Skin of body (tissue), 1 donor: ENCODE measurements at regions not wholly inside any gene's neighbourhood (a gene's known extent, or its start where the extent isn't known, plus 50 kb on each side); places are given as distances from the start of the nearest gene placed in this dataset.
A peak's percentile ranks its signal among the peaks of the same experiment; 100 is the strongest.

ENCODE experiments used
- DNase-seq: peaks from one replicate; lab custom pipeline; 2025; lab: John Stamatoyannopoulos, UW

DNA sequence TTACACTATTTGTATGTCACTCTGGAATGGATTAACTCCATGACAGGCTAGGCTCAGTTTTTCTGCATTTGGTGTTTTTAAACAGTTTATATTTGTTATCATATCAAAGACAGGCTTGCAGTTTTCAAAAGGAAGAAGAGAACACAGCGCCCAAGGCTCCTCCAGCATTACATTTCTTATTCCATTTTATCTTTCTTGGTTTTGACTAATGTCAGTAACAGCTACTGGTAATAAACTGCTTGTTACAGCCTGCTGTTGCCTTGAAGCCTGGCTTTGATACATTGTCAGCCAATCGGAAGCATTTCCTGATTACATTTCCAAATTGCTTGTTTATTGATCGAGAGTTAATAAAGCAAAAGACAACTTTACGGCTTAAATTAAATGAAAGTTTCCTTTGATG lies 166.0 kb upstream of the MDFIC start:
- no peak for DNase-seq

DNA sequence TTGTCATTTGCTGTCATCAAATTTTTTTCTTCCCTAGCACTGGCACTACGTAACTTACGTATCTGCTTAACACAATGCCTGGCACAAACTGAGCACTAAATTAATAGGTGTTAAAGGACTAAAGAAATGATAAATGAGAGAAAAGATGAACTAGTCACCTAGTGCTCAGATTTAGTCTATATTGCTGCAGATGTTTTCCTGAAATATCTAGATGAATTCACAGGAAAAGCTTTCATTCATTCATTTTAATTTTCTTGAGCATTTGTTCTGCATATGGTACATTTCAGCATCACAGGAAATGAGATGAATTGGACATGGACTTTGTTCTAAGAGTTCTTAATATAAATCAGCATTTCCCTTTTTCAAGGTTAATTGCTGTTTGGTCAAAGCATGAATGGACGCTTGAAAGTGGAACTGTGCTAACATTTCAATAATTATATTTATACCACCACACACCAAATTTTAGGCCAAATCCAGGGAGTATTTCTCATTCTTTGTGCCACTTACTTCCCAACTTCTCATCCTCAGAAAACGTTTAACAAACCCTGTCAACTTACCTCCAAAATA lies 163.2 kb upstream of the MDFIC start:
- DNase-seq: no peak

DNA sequence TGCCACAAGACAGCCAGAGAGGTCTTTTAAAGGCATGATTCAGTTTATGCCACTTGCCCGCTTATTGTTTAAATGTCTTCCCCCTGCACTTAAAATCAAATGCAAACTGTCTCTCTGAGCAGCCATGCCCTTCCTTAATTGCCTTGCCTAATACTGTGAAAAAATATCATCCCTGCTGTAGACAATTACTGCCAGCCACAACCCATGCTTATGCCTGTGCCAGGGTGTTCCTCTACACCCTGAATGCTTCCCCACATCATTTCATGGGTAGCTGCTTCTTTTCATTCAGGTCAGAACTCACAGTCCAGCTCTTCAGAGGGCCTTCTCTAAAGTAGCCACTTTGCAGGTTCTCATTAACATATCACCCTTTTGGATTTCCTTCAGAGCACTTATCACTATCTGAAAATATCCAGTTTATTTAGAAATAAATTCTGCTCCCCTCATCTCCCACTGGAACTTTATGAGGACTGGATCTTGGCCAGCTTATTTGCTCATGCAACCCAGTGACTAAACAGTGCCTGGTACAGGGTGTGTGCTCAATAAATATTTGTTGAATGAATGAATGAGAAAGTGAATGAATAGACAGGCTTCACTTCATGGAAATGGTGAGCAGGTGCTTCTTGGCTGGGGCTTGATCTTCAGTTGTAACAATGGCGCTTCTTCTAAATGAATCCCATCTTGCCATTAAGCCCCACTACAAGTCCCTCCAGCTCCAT lies 162.4 kb upstream of the MDFIC start:
- DNase-seq: no peak

DNA sequence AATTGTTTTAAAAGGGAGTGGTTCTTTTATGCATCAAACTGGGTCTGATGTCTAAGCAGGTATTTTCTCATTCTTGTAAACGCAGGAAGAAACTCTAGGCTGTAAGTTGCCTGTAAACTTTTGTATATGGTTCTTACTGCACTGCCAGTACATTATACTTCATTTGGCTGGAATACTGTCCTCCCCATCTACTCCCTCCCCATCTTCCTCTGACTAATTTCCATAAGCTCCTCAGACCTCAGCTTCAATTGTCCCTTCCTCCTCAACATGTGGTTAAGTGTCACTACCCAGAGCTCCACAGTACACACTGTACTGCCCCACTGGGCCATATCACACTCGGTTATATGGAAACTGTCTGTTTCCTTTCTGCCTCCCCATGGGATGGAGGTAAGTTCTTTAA lies 161.4 kb upstream of the MDFIC start:
- DNase-seq: no peak

DNA sequence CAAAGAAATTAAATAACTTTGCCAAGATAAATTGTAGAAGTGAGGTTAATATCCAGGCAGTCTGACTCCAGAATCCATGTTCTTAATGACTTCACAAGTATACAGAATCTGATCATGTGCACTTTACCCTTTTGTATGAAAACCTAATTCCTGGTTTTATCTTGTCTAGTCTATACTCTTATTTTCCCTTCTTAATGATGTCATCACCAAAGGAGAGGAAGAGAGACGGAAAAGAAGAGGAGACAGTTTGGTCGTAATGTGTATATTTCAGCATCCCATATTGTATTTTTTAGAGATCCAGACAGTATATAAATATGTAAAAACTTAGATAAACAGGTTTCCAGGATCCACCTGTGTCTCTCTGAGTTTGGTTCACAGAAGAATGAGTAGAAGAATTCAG lies 159.9 kb upstream of the MDFIC start:
- no peak for DNase-seq

DNA sequence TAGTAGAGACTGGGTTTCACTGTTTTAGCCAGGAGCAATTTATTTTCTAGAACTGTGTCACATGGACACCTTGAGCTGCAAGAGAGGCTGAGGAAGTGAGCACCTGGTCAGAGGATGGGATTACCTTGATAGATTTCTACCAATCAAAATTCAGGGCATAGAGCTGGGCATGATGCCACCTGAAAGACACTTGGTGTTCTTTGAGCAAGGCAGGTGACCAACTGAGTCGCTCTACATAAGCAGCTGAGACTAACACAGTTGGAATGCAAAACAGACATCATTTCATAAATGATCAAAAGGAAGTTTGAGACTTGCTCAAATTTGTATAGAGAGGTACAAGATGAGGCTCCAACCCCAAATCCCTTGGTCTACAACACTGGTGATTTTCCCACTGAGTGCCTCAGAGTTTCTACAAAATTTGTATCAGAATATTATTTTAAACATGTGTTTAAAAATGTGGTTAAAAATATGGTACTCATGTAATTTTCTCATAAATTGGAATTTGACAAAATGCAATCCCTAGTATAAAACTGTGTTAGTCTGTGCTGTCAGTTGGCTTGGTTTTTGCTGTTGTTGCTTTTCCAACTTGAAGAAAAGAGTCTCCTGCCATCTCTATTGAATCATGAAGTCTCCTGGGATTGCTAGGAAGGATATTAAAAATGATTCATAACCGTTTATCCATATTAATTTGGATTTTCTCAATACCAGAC lies 156.4 kb upstream of the MDFIC start:
- peak; percentile 65 for DNase-seq

DNA sequence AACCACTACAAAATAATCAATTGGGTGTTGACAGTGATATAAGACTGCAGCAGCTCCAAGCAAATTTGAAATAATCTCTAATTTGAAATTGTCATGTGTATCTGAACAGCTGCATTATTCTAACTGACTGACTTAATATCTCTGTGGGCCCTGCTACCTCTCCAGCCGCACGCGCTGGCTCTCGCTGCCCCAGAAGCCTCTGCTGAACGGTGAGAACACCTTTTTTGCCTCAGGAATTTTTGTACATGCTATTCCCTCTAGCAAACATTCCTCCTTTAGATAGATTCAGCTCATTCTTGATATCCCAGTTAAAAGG lies 155.9 kb upstream of the MDFIC start:
- DNase-seq: no peak

DNA sequence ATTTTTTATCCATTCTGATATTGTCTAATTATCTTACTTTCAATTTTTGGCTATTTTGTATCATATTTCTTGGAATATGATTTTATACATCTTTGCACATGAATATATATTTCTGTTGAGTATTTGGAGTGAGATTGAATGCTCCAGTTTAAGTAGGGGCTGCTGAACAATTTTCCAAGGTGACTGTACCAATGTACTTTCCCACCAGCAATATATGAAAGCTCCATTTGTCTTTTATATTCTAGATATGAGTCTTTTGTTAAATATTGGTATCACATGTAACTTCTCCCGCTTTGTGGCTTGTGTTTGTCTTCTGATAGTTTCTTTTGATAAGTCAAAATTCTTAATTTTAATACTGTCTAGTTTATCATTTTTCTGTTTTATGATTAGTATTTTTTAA lies 144.6 kb upstream of the MDFIC start:
- no peak for DNase-seq

DNA sequence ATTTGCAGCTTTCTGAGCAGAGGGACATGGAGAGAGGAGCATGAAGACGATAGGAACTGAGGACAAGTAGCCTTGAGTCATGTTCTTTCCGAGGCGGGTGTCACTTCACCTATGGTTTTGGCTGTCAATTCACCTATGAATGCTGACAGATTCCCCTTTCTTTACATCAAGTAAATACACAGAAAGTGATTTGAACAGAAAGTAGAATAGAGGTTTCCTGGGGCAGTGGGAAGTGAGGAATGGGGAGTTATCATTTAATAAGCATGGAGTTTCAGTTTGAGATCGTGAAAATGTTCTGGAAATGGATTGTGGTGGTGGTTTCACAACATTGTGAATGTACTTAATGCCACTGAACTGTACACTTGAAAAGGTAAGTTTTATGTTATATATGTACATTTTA lies 138.4 kb upstream of the MDFIC start:
- no peak for DNase-seq

DNA sequence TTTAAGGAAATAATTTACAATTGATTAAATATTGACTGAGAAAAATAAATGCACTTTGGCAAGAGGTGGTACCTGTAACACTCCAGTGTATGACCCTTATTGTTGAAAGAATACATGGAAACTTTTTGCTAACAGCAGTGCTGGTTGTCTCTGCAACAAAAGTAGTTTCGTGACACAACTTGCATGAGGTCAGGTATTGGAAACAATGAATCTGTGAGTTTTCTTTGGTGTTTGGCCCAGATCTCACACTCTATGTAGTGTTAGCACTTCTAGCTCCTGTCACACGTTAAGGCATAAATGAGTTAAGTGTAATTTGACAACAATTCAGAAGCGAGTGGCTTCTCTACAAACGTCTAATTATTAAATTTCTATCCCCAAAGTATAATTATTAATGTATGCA lies 137.7 kb upstream of the MDFIC start:
- no peak for DNase-seq

DNA sequence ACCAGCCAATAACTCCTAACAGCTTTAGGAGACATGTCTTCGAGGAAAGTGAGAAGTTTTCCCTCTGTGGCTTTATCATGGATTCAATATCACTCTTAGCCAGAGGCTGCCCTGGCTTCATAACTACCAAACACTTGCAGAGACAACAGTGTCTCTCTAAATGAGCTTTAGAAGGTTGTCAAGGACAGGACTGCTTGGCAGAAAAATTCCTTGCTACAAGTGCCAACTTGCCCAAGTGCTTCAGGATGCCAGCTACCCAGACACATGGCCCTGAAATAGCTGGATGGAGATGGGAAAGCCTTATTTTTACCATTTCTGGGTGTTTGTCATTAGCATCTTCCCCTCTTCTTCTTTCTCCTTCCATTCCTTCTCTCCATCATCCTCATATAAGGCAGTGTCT lies 137.1 kb upstream of the MDFIC start:
- no peak for DNase-seq

DNA sequence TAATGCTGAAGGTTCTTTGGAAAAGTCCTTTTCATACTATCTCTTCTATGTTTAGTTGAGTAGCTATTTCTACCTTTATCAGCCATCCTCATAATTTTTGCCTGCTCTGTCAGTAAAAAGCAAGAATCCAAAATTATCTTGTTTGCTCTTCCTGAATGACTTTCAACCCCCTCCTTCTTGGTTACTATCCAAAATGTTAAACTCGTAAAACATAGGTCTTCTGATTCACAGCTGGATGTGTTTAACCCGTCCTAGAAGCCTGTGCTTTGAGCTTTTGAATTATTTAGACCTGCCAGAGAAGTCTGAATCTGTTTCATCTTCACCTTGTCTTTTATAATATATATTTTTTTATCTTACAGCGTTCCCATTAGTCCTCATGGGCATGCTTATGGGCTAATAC lies 136.4 kb upstream of the MDFIC start:
- DNase-seq: no peak

DNA sequence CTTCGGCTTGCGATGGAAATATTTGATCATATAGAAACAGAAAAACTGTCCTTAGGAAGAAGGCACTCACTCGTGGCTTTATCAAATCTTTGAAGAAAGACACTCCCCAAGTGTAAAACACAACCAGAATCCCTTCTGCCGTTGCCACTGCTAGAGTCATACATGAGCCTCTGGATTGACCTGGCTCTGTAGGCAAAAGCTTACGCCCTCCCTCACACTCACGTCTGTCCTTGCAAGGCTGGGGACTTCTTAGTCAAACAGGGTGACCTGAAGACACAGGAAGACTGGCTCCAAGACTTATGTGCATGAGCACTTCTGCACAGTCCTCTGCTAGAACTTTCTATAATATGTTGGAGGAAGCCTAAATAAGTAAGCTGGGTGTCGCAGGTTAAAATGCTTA lies 135.4 kb upstream of the MDFIC start:
- DNase-seq: no peak

DNA sequence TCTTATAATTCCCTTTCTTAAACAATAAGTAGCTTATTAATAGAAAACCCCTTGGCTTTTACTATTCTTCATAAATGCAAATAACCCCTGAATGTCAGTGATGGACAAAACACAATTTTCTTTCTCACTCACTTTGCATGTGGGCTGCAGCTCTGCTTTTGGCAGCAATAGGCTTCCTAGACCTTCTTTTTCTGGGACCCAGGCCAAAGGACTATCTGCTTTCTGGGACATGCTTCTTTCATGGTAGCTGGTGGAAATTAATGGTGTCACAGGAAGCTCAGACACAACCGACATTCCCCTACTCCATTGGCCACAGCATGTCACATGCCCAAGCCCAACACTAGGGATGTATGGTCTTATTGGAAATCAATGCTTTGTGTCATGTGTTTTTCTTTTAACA lies 134.3 kb upstream of the MDFIC start:
- DNase-seq: no peak

DNA sequence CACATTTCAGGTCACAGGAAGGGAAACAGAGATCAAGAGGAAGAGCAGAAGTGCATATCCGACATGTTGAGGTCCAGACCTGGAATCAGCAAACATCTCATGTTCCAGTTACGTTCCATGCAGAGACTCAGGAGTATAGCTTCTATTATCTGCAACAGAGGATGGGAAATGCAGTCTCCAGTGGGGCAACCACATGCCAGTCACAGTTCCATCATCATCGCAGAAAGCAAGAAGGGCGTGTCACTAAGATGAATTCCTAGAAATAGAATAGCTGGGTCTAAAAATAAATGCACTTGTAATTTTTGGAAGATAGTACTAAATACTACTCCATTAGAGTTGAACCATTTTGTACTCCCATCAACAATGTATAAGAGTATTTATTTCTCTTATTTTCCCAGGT lies 133.2 kb upstream of the MDFIC start:
- DNase-seq: no peak

DNA sequence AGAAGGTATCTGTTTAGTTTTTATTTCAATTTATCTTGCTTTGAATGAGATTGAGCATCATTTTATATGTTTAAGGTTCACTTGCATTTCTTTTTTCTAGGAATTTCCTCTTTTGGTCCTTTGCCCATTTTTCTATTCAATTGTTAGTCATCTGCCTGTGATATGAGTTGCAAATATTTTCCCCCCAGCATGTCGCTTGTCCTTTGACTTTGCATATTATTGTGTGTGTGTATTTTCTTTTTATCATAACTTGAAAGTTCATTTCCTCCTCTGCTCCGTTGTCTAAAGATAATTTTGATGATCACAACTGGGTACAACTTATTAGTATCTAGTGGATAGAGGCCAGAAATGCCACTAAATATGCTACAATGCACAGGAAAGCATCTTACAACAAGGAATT lies 132.7 kb upstream of the MDFIC start:
- DNase-seq: no peak

DNA sequence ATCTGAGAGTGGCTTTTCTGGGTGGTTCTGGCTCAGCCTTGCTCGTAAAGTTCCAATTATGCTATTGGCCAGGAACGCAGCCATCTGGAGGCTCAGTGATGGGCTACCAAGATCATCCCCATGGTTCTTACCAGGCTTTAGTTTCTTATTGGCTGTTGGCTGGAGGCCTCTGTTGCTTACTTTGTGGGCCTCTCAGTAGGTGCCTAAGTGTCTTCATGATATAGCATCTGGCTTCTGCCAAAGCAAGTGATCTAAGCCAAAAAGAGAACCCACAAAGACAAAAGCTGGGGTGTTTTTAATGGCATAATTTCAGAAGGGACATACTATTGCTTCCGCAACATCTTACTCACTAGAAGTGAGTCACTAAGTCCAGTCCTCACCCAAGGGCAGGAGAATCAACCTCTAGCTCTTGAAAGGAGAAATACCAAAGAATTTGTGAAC lies 132.0 kb upstream of the MDFIC start:
- no peak for DNase-seq

DNA sequence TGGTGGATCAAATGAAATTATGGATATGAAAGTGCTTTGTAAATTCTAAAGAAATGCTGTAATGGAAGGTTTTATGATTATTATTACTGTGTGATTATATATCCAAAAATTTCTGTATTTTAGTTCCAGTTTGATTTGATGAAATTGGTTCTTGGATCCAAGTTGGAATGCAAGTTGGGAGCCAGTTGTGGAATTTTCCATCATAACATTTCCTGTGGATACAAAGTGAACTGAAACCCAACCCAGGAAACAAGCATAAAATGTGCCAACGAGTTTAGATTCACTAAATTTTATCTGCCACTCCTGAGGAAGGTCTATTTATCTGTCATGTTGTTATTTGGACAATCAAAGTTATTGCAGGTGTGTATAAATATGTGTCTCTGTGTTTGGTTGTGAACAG lies 131.4 kb upstream of the MDFIC start:
- DNase-seq: peak; percentile 39

DNA sequence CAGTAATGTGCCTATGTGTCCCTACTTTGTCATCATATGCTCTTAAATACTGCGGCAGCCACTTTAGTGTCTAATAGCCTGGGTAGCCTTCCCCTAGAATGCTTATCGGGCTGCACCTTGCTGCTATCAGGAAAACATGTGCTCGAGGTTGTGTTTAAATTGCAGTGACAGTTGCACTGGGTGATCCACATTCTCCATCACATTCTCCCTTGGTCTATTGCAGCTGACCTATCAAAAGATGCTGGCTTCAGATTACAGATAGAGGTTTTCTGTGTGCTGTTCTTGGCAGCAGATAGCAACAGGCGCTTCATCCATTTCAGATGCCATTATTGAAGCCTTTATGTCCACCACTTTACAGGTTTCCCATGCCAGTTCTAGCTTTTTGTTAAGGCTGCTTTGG lies 130.1 kb upstream of the MDFIC start:
- DNase-seq: no peak

DNA sequence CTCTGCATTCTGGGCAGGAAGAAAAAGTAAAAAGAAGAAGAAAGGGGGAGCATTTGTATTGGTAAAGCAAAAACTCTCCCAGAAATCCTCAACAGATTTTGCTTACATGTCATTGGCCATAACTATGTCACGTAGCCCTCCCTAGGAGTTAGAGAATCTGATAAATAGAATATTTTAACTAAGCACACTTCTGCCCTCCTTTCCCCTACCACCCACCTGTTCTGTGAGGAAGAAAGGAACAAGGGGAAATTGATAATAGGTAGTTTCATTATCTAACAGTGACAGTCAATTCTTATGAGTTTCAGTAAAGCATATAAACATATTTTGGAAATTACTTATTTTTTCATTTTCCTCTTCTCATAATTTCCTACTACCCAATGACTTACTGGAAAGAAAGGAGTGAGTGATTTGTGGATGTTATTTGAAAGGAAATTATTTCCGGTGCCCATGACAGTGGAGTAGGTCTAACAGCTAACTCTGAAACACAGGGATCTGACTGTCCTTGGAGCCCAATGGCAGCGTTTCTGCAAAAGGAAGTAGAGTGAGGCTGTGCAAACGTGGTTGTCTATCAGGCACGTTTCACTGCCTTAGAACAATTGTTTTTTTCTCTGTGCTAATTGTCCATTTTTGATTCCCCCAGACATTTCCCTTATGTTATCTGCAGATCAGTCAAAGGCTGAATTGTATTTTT lies 128.6 kb upstream of the MDFIC start:
- DNase-seq: no peak

DNA sequence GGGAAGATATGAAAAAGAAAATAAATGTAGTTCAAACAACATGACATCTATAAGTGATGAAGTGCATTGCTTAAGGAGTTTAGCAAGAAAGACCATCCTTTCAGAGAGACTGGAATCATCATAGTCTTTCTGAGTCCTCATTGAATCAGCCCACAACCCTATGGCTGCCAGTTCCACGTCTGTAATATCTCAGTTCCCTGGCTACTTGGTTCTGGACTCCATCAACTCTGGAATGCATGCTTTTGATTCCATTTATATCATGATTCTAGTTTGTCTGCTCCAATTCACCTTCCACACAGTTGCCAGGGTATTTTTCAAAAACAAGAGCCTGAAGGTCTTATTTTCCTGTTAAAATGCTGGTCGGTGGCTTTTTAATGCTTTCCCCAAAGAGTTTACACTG lies 126.4 kb upstream of the MDFIC start:
- no peak for DNase-seq

DNA sequence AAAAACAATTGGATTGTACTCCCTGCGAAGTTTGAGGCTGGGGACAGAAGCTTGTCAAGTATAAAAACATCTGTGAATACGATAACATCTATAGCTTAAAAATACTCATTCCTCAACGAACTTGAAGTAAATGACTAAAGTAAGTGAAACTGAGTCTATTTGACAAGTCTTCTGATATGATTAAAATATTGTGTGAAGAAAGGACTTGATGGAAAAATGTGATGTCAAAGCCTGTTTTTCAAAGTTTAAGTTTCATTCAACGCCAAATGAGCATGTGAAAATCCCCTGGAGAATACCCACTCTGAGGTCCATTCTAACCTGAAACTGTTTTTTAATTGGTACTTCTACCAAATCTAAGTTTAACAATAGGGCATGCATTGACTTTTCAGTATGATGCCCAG lies 122.3 kb upstream of the MDFIC start:
- DNase-seq: no peak

DNA sequence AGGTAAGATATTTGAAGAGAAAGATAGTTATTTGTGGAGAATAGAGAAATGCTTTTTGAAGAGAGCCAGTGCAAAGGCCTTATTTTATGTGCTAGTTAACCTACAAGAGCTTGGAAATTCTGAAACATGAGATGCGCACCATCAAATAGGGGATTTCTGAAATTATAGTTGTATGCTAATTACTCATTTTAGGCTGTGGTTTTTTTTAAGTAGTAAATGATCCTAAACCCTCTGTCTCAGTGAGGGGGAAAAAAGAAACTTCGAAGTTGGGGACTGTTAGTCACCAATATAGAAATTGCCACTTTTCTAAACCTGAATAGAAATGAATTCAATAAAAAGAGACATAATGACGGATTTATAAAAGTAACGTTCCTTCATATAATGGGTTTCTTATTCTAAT lies 119.3 kb upstream of the MDFIC start:
- no peak for DNase-seq
